ENCODE measurements at regions not wholly inside any gene's neighbourhood (a gene's known extent, or its start where the extent isn't known, plus 50 kb on each side); places are given as distances from the start of the nearest gene placed in this dataset.

GRCh38 chr3:41116851-41117250 lies 82.5 kb upstream of the CTNNB1 start:
- no peaks in the 10 kb centered on the region for H3K36me3 Mint-ChIP-seq

GRCh38 chr3:41117398-41117870 lies 81.9 kb upstream of the CTNNB1 start:
- Mint-ChIP-seq H3K4me3 (peak overlapping the region; percentile 35 to 76 (median 70)), H3K27me3 (peaks cover 0 to 3% of the 10 kb centered on the region in 2 donors), H3K9me3 (no peaks in the 10 kb centered on the region), H3K4me1 (peaks cover 25 to 30% (median 29%) of the 10 kb centered on the region in 3 donors), H3K27ac (peak overlapping the region; percentile 74 to 97 (median 92)), H3K36me3 (no peaks in the 10 kb centered on the region)
- Histone ChIP-seq H3K36me3 (ENCODE audit: insufficient read depth, low read length) (no peaks in the 10 kb centered on the region), H3K4me3 (ENCODE audit: low read length) (peak overlapping the region; percentile 48), H3K27ac (ENCODE audit: low read depth, low read length) (peak overlapping the region; percentile 40), H3K27me3 (ENCODE audit: insufficient read depth, low read length, poor library complexity, severe bottlenecking) (no peaks in the 10 kb centered on the region), H3K4me1 (ENCODE audit: insufficient read depth, low read length) (peaks cover 24% of the 10 kb centered on the region), H3K9me3 (ENCODE audit: low read length) (no peaks in the 10 kb centered on the region)
- CTCF ChIA-PET = interaction anchor here (1.2 kb wide), 2 partner anchors 9 to 22 kb away, joined by 3 to 4 read pairs; no protein-coding TSS in a partner anchor
- DNase-seq = peak; percentile 62 to 91 (median 84)
- POLR2A ChIA-PET = interaction anchor here (1.1 to 1.8 kb wide), 2 partner anchors 82 to 86 kb away, joined by 3 to 12 read pairs; partner anchors contain the start of gene CTNNB1

More at GRCh38 chr3:41116851-41117250, 82.5 kb upstream of the CTNNB1 start:
- H3K4me3 ChIP-seq (ENCODE audit: low read length) = no peak overlapping the region
- peaks cover 24% of the 10 kb centered on the region for H3K4me1 ChIP-seq (ENCODE audit: insufficient read depth, low read length)
- peaks cover 25 to 30% (median 29%) of the 10 kb centered on the region in 3 donors for H3K4me1 Mint-ChIP-seq
- no peaks in the 10 kb centered on the region for H3K9me3 Mint-ChIP-seq
- peak overlapping the region in 3 of 7 donors; percentile 35 to 76 (median 63) for H3K4me3 Mint-ChIP-seq
- H3K27me3 Mint-ChIP-seq = peaks cover 0 to 3% of the 10 kb centered on the region in 2 donors
- ChIA-PET CTCF (interaction anchor here (1.2 kb wide), 2 partner anchors 10 to 23 kb away, joined by 3 to 4 read pairs; no protein-coding TSS in a partner anchor), POLR2A (interaction anchor here (1.8 kb wide), 1 partner anchor 83 kb away, joined by 12 read pairs; the partner anchor contains the start of gene CTNNB1)
- no peaks in the 10 kb centered on the region for H3K36me3 ChIP-seq (ENCODE audit: insufficient read depth, low read length)
- no peak for DNase-seq
- H3K27me3 ChIP-seq (ENCODE audit: insufficient read depth, low read length, poor library complexity, severe bottlenecking) = no peaks in the 10 kb centered on the region
- H3K27ac ChIP-seq (ENCODE audit: low read depth, low read length) = no peak overlapping the region
- no peaks in the 10 kb centered on the region for H3K9me3 ChIP-seq (ENCODE audit: low read length)
- peak overlapping the region; percentile 74 to 97 (median 92) for H3K27ac Mint-ChIP-seq

GRCh38 chr3:41118461-41119390 lies 80.6 kb upstream of the CTNNB1 start:
- H3K36me3 ChIP-seq (ENCODE audit: insufficient read depth, low read length) = no peaks in the 10 kb centered on the region
- H3K27me3 ChIP-seq (ENCODE audit: insufficient read depth, low read length, poor library complexity, severe bottlenecking) = no peaks in the 10 kb centered on the region
- Mint-ChIP-seq H3K4me1 (peaks cover 25 to 30% (median 29%) of the 10 kb centered on the region in 3 donors), H3K27ac (peak overlapping the region in 7 of 8 donors; percentile 74 to 97 (median 91)), H3K4me3 (no peak overlapping the region), H3K36me3 (no peaks in the 10 kb centered on the region), H3K27me3 (peaks cover 0 to 8% of the 10 kb centered on the region in 2 donors), H3K9me3 (no peaks in the 10 kb centered on the region)
- no peaks in the 10 kb centered on the region for H3K9me3 ChIP-seq (ENCODE audit: low read length)
- peaks cover 24% of the 10 kb centered on the region for H3K4me1 ChIP-seq (ENCODE audit: insufficient read depth, low read length)
- no peak overlapping the region for H3K27ac ChIP-seq (ENCODE audit: low read depth, low read length)
- peak in 1 of 5 donors; percentile 50 for DNase-seq
- H3K4me3 ChIP-seq (ENCODE audit: low read length) = no peak overlapping the region
- POLR2A ChIA-PET = no interaction called here
- CTCF ChIA-PET = no interaction called here

- ChIA-PET CTCF (no interaction called here), POLR2A (no interaction called here)
- H3K9me3 Mint-ChIP-seq = peaks cover 0 to 3% (median 0%) of the 10 kb centered on the region in 5 donors
- Histone ChIP-seq H3K36me3 (ENCODE audit: insufficient read depth, low read length) (no peaks in the 10 kb centered on the region), H3K27me3 (ENCODE audit: insufficient read depth, low read length, poor library complexity, severe bottlenecking) (no peaks in the 10 kb centered on the region), H3K4me1 (ENCODE audit: insufficient read depth, low read length) (peaks cover 24% of the 10 kb centered on the region), H3K27ac (ENCODE audit: low read depth, low read length) (no peak overlapping the region), H3K4me3 (ENCODE audit: low read length) (no peak overlapping the region), H3K9me3 (ENCODE audit: low read length) (no peaks in the 10 kb centered on the region)
- H3K27ac Mint-ChIP-seq = peak overlapping the region in 3 of 8 donors; percentile 30 to 55 (median 34)
- H3K27me3 Mint-ChIP-seq = peaks cover 10 to 11% of the 10 kb centered on the region in 2 donors
- H3K4me3 Mint-ChIP-seq = no peak overlapping the region
- peaks cover 0 to 5% (median 0%) of the 10 kb centered on the region in 3 donors for H3K36me3 Mint-ChIP-seq
- DNase-seq = no peak
- peaks cover 25 to 30% (median 29%) of the 10 kb centered on the region in 3 donors for H3K4me1 Mint-ChIP-seq
Measured at GRCh38 chr3:41120460-41120859, 78.8 kb upstream of the CTNNB1 start.

GRCh38 chr3:41125258-41125657 lies 74.0 kb upstream of the CTNNB1 start:
- ChIA-PET CTCF (no interaction called here), POLR2A (no interaction called here)
- no peaks in the 10 kb centered on the region for H3K9me3 ChIP-seq (ENCODE audit: low read length)
- H3K4me3 ChIP-seq (ENCODE audit: low read length) = no peak overlapping the region
- Mint-ChIP-seq H3K4me1 (no peaks in the 10 kb centered on the region), H3K27me3 (peaks cover 16 to 17% of the 10 kb centered on the region in 2 donors), H3K9me3 (peaks cover 12 to 25% (median 20%) of the 10 kb centered on the region in 5 donors), H3K36me3 (peaks cover 0 to 21% (median 0%) of the 10 kb centered on the region in 3 donors), H3K4me3 (no peak overlapping the region), H3K27ac (no peak overlapping the region)
- DNase-seq = no peak
- H3K4me1 ChIP-seq (ENCODE audit: insufficient read depth, low read length) = no peaks in the 10 kb centered on the region
- no peaks in the 10 kb centered on the region for H3K27me3 ChIP-seq (ENCODE audit: insufficient read depth, low read length, poor library complexity, severe bottlenecking)
- no peak overlapping the region for H3K27ac ChIP-seq (ENCODE audit: low read depth, low read length)
- no peaks in the 10 kb centered on the region for H3K36me3 ChIP-seq (ENCODE audit: insufficient read depth, low read length)

- Histone ChIP-seq H3K4me1 (ENCODE audit: insufficient read depth, low read length) (no peaks in the 10 kb centered on the region), H3K9me3 (ENCODE audit: low read length) (no peaks in the 10 kb centered on the region), H3K27ac (ENCODE audit: low read depth, low read length) (no peak overlapping the region), H3K27me3 (ENCODE audit: insufficient read depth, low read length, poor library complexity, severe bottlenecking) (no peaks in the 10 kb centered on the region), H3K4me3 (ENCODE audit: low read length) (no peak overlapping the region), H3K36me3 (ENCODE audit: insufficient read depth, low read length) (no peaks in the 10 kb centered on the region)
- Mint-ChIP-seq H3K27ac (no peak overlapping the region), H3K9me3 (peaks cover 13 to 27% (median 20%) of the 10 kb centered on the region in 5 donors), H3K36me3 (peaks cover 0 to 24% (median 0%) of the 10 kb centered on the region in 3 donors), H3K27me3 (peaks cover 16 to 17% of the 10 kb centered on the region in 2 donors), H3K4me3 (no peak overlapping the region), H3K4me1 (no peaks in the 10 kb centered on the region)
- CTCF ChIA-PET = interaction anchor here (1.0 to 1.3 kb wide), 2 partner anchors 9 to 12 kb away, joined by 3 to 4 read pairs; no protein-coding TSS in a partner anchor
- POLR2A ChIA-PET = interaction anchor here (0.6 kb wide), 1 partner anchor 16 kb away, joined by 3 read pairs; no protein-coding TSS in a partner anchor
- no peak for DNase-seq
Measured at GRCh38 chr3:41126472-41126871, 72.8 kb upstream of the CTNNB1 start.

GRCh38 chr3:41126961-41127360 lies 72.3 kb upstream of the CTNNB1 start:
- Mint-ChIP-seq H3K4me1 (no peaks in the 10 kb centered on the region), H3K36me3 (peaks cover 0 to 24% (median 0%) of the 10 kb centered on the region in 3 donors), H3K27ac (no peak overlapping the region), H3K9me3 (peaks cover 13 to 27% (median 20%) of the 10 kb centered on the region in 5 donors), H3K27me3 (peaks cover 17% of the 10 kb centered on the region in 2 donors), H3K4me3 (no peak overlapping the region)
- Histone ChIP-seq H3K9me3 (ENCODE audit: low read length) (no peaks in the 10 kb centered on the region), H3K4me1 (ENCODE audit: insufficient read depth, low read length) (no peaks in the 10 kb centered on the region), H3K36me3 (ENCODE audit: insufficient read depth, low read length) (no peaks in the 10 kb centered on the region), H3K27ac (ENCODE audit: low read depth, low read length) (no peak overlapping the region), H3K4me3 (ENCODE audit: low read length) (no peak overlapping the region), H3K27me3 (ENCODE audit: insufficient read depth, low read length, poor library complexity, severe bottlenecking) (no peaks in the 10 kb centered on the region)
- CTCF ChIA-PET = interaction anchor here (1.0 to 1.3 kb wide), 2 partner anchors 10 to 11 kb away, joined by 3 to 4 read pairs; no protein-coding TSS in a partner anchor
- POLR2A ChIA-PET = interaction anchor here (0.6 kb wide), 1 partner anchor 16 kb away, joined by 3 read pairs; no protein-coding TSS in a partner anchor
- no peak for DNase-seq
